ENCODE measurements at regions not wholly inside any gene's neighbourhood (a gene's known extent, or its start where the extent isn't known, plus 50 kb on each side); places are given as distances from the start of the nearest gene placed in this dataset.

- H3K79me2 ChIP-seq (ENCODE audit: insufficient read depth, low read length), result no peaks in the 10 kb centered on the region
- DNase-seq (ENCODE audit: low read depth, low spot score), result no peak
- ATAC-seq, result no peak
- no peaks in the 10 kb centered on the region for H4K20me1 ChIP-seq (ENCODE audit: insufficient read depth)
- no peaks in the 10 kb centered on the region for H3K9me3 ChIP-seq (ENCODE audit: control insufficient read depth in 1 of 2, insufficient read depth in 1 of 2, low read depth in 1 of 2, low read length in 2 of 2)
- H2AFZ ChIP-seq (ENCODE audit: low read depth, low read length, poor library complexity, severe bottlenecking), result no peak overlapping the region
- H3K4me2 ChIP-seq (ENCODE audit: low read length), result no peak overlapping the region
- H3K36me3 ChIP-seq (ENCODE audit: control insufficient read depth in 1 of 2, insufficient read depth in 2 of 2, low read length in 2 of 2), result no peaks in the 10 kb centered on the region
- intact Hi-C loops (cut with micrococcal nuclease), result no loop called here
- H3K27me3 ChIP-seq (ENCODE audit: insufficient read depth, low read length), result no peaks in the 10 kb centered on the region
- H3K9me2 ChIP-seq (ENCODE audit: insufficient read depth), result no peaks in the 10 kb centered on the region
- no TSS peak for BruUV-seq (replicated peaks)
- POLR2A ChIA-PET, result no interaction called here
- RAD21 ChIA-PET (ENCODE audit: low non-redundant PET in 1 of 2, low total read pairs in 2 of 2, uncharacterized antibody in 2 of 2, unreplicated experiment in 2 of 2), result no interaction called here
- H3K9ac ChIP-seq (ENCODE audit: low read length), result no peak overlapping the region
- H3K4me1 ChIP-seq (ENCODE audit: control insufficient read depth in 1 of 2, insufficient read depth in 2 of 2, low read length in 2 of 2), result no peaks in the 10 kb centered on the region
- no peak for TF ChIP-seq EGR1 (IDR thresholded peaks at IDR 0.05; ENCODE audit: low read depth)
- no peak for TF ChIP-seq ATF3 (IDR thresholded peaks at IDR 0.05)
- no peak for TF ChIP-seq EZH2phosphoT487 (IDR thresholded peaks at IDR 0.05; ENCODE audit: borderline replicate concordance)
- TF ChIP-seq ZNF274 (IDR thresholded peaks at IDR 0.05; ENCODE audit: low read depth, low read length), result no peak
- no peak for TF ChIP-seq EZH2 (IDR thresholded peaks at IDR 0.05)
- TF ChIP-seq MAX (IDR thresholded peaks at IDR 0.05), result no peak
- TF ChIP-seq TCF7L2 (IDR thresholded peaks at IDR 0.05; ENCODE audit: borderline replicate concordance, extremely low read depth, insufficient read depth, insufficient read length), result no peak
- TF ChIP-seq ZFX (IDR thresholded peaks at IDR 0.05), result no peak
- no peak for TF ChIP-seq CBX3 (IDR thresholded peaks at IDR 0.05; ENCODE audit: low read depth)
- TF ChIP-seq YY1 (IDR thresholded peaks at IDR 0.05; ENCODE audit: extremely low read depth, insufficient replicate concordance, low read depth, low read length), result no peak
- TF ChIP-seq POLR2A (IDR thresholded peaks at IDR 0.05; ENCODE audit: borderline replicate concordance, extremely low read depth, insufficient read depth, insufficient read length), result no peak
- no peak for TF ChIP-seq ZBTB33 (IDR thresholded peaks at IDR 0.05; ENCODE audit: extremely low read depth, insufficient replicate concordance, low read length)
- no peak for TF ChIP-seq REST (IDR thresholded peaks at IDR 0.05; ENCODE audit: low read depth)
- TF ChIP-seq RAD21 (IDR thresholded peaks at IDR 0.05; ENCODE audit: low read depth), result no peak
- no peak for TF ChIP-seq SIN3A (IDR thresholded peaks at IDR 0.05; ENCODE audit: low read depth)
- no peak for TF ChIP-seq CTCF (IDR thresholded peaks at IDR 0.05 in 2 of 3, conservative IDR thresholded peaks at IDR 0.05 in 1 of 3; ENCODE audit: borderline replicate concordance in 1 of 3, insufficient read depth in 1 of 3, low read depth in 2 of 3, low read length in 2 of 3)
- CTCF ChIA-PET, result no interaction called here
- H3K4me3 ChIP-seq (replicated peaks in 1 of 2; ENCODE audit: low read depth in 1 of 2, low read length in 2 of 2), result no peak overlapping the region
- H3K27ac ChIP-seq (ENCODE audit: low read depth, low read length), result no peak overlapping the region
These were observed 227.3 kb upstream of the RSPO3 start for GRCh38 chr6:126891158-126891557.
